ENCODE measurements at regions not wholly inside any gene's neighbourhood (a gene's known extent, or its start where the extent isn't known, plus 50 kb on each side); places are given as distances from the start of the nearest gene placed in this dataset.

DNA sequence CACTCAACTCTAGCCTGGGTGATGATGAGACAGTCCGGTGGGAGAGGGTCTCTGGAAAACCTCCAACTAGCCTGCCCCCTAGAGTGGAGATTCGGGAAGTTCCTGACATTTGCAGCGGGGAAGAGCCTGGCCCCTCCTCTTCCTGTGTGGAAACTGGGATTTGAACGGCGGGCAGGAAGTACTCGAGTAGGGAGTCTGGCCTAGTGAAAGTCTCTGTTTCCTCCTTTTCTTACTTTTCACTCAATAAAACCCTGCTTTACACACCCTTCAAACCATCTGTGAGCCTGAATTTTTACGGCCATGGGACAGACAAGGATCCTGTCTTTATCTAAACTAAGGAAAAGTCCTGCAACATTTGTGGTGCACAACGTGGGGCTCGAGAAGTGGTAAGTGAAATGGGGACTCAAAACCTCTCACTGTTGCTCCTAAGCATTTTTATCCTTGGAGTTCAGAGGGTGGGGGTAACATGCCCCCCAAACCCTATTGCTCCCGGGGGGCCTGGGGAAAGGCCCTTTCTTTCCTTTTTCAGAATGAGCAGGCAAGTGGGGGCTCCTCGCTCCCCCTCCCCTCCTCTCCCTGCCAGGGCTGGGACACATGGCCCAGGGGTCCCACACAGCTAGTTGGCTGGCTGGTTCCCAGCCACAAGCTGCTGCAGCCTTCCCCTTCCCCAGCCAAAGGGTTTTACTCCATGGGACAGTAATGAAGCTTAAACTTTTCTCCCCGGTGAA, 224.7 kb upstream of the GBE1 start:
- intact Hi-C loops (cut with micrococcal nuclease) = no loop called here

- intact Hi-C loops (cut with micrococcal nuclease) = no loop called here
Observed at GRCh38 chr3:81983382-81983781, 221.9 kb upstream of the GBE1 start.

DNA sequence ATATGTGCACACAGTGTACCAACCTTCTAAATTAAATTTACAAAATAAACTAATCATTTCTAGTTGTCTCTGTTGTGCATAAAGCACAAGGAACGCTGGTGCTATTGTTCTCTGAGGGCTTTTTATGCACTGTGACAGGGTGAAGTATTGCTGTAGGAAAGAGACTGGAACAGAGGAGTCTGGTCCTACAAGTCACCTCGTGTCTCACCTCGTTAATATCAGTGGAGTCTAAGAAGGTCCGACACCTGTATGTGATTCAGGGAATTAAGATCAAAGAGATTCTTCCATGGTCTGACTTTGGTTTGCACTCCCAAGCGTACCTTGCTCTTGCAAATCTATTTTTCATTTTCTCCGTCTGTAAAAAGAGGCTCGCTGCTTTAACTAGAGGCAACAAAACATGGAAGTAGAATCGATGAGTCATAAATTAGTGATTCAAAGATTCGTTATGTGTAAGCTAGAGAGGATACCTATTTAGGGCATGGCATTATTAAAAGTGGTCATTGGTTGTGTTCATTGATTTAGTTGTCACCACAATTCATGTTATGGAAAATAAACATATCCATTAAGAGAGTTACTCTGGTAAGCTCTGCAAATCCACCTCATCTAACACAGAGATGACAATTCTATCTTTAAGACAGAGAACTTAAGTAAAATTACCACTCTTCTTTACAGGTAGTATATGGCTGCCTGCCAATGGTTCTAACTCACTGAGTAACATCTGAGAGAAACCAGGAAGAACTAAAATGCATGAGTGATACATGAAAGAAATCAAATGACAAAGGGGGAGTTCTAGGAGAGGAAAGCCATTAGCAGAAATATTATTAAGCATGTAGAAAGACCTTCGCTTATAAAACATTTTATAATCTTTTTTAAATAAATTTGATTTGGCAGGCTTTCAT, 219.4 kb upstream of the GBE1 start:
- intact Hi-C loops (cut with micrococcal nuclease) = no loop called here

DNA sequence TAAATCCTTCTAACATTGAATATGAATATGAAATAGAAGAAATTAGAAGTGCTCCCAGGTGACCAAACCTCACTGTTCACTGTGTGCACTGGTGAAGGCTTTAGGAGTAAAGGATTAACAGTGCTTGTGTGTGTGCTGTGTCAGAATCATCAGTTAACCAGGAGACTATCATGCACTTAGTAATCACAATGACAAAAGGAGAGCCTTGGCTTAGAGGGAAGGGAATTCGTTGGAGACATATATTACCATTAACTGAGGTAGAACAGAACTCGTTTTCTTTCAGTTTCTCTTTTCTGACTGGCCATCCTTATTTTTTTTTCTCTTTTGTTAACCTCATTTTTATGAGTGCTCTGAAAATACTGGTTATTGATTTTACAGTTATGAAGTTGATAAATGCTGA, 213.3 kb upstream of the GBE1 start:
- intact Hi-C loops (cut with micrococcal nuclease) = no loop called here

GRCh38 chr3:81968658-81969057, 207.2 kb upstream of the GBE1 start:
- intact Hi-C loops (cut with micrococcal nuclease) = no loop called here

DNA sequence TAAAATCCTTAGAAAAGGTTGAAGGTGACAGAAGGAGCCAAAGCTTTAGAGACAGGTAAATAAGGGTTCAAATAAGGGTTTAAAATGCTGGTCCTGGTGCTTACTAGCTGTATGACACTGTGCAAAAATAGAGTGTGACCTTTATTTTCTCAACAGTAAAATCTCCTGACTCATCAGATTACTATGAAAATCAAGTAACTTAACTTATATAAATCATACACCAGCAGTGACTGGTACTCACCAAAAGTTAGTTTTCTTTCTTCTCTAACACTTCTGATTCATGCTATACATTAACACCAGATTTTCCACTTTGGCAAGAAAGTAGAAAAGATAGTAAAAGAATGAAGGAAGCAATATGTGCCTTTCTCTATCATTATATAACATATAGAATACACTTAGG, 205.9 kb upstream of the GBE1 start:
- intact Hi-C loops (cut with micrococcal nuclease) = no loop called here

DNA sequence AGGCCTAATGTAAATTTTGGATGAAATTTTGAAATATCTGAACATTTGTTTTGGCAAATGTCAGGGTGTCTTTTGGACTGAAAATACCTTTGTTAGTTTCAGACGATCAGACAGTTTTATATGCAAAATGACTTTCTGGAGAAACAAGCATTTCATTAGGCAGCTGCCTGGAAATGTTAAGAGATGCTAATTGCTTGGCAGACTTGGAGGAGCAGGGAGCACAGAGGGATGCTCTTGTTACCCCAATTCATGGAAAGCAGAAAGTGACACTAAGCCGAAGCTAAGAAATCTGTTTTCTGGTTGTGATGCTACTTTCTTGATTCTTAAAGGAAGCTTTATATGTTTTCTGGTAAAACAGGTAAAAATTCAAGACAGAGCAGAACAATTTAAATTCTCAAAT, 204.3 kb upstream of the GBE1 start:
- intact Hi-C loops (cut with micrococcal nuclease) = no loop called here

DNA sequence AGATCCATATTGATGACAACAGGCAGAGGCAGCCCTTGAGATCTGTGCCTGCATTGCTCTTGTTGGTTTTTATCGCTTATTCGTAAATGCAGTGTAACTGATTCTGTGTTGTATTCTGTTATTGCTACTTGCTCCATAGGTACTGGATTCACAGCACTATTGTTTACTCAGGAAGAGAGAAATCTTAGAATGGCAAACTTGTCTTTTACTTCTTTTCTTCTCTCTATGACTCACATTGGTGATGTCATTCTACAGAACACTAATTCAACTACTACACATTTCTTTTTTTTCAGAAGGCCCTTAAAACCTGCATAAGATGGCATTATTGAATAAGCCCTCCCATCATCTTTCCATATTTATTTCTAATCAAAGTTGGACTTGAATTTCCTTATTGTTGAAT, 201.0 kb upstream of the GBE1 start:
- intact Hi-C loops (cut with micrococcal nuclease) = no loop called here

- intact Hi-C loops (cut with micrococcal nuclease) = no loop called here
Observed at GRCh38 chr3:81958972-81959640, 197.7 kb upstream of the GBE1 start.

GRCh38 chr3:81955878-81956277, 194.4 kb upstream of the GBE1 start:
- intact Hi-C loops (cut with micrococcal nuclease) = no loop called here

DNA sequence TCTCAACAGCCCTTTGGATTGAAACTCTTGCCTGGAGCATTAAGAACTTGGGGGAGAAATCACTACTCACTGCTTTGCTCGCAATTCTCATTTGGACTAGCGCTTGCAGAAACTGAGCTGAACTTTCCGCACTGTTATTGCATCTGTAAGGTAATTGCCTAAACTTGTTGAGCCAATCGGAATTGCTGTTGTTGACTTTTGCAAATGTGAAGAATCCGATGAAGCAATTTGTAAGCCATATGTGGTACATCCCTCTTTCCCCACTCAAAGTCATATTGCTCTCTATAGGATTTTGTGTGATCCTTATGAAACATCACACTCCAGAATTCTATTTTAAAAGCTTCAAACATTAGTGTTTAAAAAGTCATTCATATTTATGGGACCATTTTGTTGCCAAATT, 191.7 kb upstream of the GBE1 start:
- intact Hi-C loops (cut with micrococcal nuclease) = no loop called here

GRCh38 chr3:81952141-81952540, 190.7 kb upstream of the GBE1 start:
- intact Hi-C loops (cut with micrococcal nuclease) = no loop called here

DNA sequence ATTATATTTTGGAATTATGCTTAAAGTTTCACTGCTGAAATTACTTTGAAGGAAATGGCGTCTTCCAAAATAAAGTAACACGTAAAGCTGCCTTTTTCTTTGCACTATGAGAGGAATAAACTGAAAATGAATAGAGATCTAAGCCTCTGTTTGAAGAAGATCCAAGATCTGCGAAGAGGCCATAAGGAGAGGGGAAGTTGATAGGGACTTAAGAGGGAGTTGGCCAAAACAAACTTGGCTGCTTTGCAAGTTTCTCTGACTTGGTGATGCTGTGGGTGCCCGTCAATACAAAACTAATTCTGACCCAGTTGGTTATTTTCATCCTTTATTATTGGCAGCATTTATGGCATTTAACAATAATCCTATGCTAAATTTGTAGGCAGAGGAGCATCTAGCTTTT, 190.2 kb upstream of the GBE1 start:
- intact Hi-C loops (cut with micrococcal nuclease) = no loop called here

GRCh38 chr3:81951106-81951505, 189.7 kb upstream of the GBE1 start:
- intact Hi-C loops (cut with micrococcal nuclease) = no loop called here

DNA sequence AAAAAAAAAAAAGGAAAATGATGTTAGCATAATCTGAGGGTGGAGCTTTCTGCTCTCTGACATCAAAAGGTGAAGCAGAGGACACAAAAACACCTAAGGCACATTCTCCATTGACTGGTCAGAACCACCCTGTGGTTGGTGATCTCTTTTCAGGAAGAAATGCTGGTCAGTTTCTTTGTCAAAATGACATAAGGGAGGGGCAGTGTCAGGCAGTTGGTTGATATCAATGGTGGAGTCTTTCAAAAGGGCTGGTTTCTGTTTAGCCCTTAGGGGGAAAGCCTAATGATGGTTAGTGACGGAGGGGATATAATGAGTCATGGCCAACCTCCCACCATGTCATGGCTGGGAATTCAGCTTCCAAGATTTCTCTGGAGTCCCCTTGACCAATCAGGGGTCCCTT, 185.9 kb upstream of the GBE1 start:
- intact Hi-C loops (cut with micrococcal nuclease) = no loop called here

- intact Hi-C loops (cut with micrococcal nuclease) = no loop called here
Observed at GRCh38 chr3:81938681-81939080, 177.2 kb upstream of the GBE1 start.

DNA sequence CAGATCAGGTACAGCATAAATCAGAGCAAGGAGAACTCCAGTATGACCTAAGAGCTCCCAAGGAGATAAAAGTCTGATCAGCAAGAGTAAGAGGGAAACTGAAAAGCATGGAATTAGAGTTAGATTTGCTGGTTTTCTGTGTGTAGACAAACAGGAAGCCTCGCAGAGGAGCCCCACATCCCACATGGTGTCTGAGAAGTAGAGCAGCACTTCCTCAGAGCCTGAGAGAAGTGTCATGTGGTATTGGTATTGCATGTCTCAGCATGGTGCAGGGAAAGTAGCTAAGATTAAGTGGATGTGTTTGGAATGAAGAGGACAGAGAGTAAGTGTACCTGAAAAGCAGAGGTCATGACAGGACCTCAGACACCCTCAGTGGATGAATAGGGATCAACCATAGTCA, 175.4 kb upstream of the GBE1 start:
- intact Hi-C loops (cut with micrococcal nuclease) = no loop called here

GRCh38 chr3:81932681-81933080, 171.2 kb upstream of the GBE1 start:
- intact Hi-C loops (cut with micrococcal nuclease) = no loop called here

- intact Hi-C loops (cut with micrococcal nuclease) = no loop called here
Observed at GRCh38 chr3:81931265-81932251, 170.1 kb upstream of the GBE1 start.

DNA sequence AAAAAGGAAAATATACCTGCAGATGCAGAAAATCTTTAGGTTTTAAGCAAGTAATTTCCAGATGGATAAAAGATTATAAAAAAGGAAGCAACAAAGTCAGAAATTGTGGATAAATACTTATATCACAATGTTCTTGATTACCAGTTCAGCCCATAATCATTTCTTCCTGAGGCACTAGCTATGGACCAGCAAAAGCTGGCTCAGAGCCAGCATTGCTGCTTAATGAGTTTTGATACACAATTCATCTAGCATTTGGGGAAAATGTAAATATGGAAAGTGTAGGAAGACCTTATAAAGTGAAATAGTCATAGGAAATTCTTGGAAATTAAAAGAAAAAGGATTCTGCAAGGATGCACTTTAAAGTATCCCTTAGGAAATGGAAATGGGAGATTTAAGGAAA, 168.3 kb upstream of the GBE1 start:
- intact Hi-C loops (cut with micrococcal nuclease) = no loop called here

DNA sequence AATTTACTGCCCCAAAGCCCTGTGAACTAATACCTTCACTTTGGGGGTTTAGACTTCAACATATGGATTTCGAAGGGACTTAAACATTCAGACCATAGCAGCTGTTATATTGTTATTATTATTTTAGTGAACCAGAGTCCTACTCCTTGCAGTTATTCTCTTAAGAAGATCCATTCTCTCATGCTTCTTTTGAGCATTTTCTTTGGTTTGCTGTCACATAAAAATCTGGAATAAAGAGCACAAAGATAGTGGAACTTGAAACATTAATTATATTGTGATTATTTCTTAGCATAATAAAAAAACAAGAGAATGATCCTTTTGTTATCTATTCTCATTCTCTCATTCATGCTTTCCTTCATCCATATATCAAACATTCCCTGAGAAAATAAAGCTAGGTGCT, 166.4 kb upstream of the GBE1 start:
- intact Hi-C loops (cut with micrococcal nuclease) = no loop called here

Data from T-helper 2 cell treated with Interferon-gamma antibody and Interleukin-4, amounts not matched to agents 100 ng/mL and 5 ng/mL, for 36 hours (primary cell).